ENCODE measurements at regions not wholly inside any gene's neighbourhood (a gene's known extent, or its start where the extent isn't known, plus 50 kb on each side); places are given as distances from the start of the nearest gene placed in this dataset.

DNA sequence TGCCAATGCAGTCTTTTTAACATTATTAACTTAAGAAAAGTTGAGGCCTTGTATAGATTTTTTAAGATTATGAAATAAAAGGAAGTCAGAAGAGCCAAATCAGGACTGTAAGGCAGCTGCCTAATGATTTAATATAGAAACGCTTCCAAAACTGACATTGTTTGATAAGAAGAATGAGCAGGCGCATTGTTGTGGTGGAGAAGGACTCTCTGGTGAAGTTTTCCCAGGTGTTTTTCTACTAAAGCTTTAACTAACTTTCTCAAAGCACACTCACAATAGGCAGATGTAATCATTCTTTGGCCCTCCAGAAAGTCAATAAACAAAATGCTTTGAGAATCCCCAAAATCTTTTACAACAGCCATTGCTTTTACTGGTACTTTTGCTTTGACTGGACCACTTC lies 288.6 kb upstream of the FIGN start:
- TF ChIP-seq, protein P1, sequence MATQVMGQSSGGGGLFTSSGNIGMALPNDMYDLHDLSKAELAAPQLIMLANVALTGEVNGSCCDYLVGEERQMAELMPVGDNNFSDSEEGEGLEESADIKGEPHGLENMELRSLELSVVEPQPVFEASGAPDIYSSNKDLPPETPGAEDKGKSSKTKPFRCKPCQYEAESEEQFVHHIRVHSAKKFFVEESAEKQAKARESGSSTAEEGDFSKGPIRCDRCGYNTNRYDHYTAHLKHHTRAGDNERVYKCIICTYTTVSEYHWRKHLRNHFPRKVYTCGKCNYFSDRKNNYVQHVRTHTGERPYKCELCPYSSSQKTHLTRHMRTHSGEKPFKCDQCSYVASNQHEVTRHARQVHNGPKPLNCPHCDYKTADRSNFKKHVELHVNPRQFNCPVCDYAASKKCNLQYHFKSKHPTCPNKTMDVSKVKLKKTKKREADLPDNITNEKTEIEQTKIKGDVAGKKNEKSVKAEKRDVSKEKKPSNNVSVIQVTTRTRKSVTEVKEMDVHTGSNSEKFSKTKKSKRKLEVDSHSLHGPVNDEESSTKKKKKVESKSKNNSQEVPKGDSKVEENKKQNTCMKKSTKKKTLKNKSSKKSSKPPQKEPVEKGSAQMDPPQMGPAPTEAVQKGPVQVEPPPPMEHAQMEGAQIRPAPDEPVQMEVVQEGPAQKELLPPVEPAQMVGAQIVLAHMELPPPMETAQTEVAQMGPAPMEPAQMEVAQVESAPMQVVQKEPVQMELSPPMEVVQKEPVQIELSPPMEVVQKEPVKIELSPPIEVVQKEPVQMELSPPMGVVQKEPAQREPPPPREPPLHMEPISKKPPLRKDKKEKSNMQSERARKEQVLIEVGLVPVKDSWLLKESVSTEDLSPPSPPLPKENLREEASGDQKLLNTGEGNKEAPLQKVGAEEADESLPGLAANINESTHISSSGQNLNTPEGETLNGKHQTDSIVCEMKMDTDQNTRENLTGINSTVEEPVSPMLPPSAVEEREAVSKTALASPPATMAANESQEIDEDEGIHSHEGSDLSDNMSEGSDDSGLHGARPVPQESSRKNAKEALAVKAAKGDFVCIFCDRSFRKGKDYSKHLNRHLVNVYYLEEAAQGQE (IDR thresholded peaks at IDR 0.05; ENCODE audit: low read depth): no peak
- TF ChIP-seq YY1 (IDR thresholded peaks at IDR 0.05; ENCODE audit: low read depth) (no peak), CEBPB (IDR thresholded peaks at IDR 0.05) (no peak), TCF12 (IDR thresholded peaks at IDR 0.05; ENCODE audit: low read depth) (no peak), TAF1 (IDR thresholded peaks at IDR 0.05; ENCODE audit: low read depth) (no peak), NFIC (IDR thresholded peaks at IDR 0.05) (no peak), FOXM1 (IDR thresholded peaks at IDR 0.05; ENCODE audit: borderline replicate concordance, low read depth) (no peak), ZBTB7A (IDR thresholded peaks at IDR 0.05; ENCODE audit: low read depth) (no peak), EGR1 (IDR thresholded peaks at IDR 0.05) (no peak), CREB1 (IDR thresholded peaks at IDR 0.05; ENCODE audit: low read depth) (no peak), MAX (IDR thresholded peaks at IDR 0.05) (no peak)
- TF ChIP-seq, protein P2, sequence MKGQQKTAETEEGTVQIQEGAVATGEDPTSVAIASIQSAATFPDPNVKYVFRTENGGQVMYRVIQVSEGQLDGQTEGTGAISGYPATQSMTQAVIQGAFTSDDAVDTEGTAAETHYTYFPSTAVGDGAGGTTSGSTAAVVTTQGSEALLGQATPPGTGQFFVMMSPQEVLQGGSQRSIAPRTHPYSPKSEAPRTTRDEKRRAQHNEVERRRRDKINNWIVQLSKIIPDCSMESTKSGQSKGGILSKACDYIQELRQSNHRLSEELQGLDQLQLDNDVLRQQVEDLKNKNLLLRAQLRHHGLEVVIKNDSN (IDR thresholded peaks at IDR 0.05): no peak

GRCh38 chr2:164023896-164024295 lies 288.1 kb upstream of the FIGN start:
- no peak for TF ChIP-seq NFIC (IDR thresholded peaks at IDR 0.05)

GRCh38 chr2:164015328-164016123 lies 279.7 kb upstream of the FIGN start:
- TF ChIP-seq, protein P2 (IDR thresholded peaks at IDR 0.05): peak; percentile 58
- TF ChIP-seq ZBTB7A (IDR thresholded peaks at IDR 0.05; ENCODE audit: low read depth) (peak; percentile 31; the same call in 1 of the 2 replicates), TCF12 (IDR thresholded peaks at IDR 0.05; ENCODE audit: low read depth) (peak; percentile 98), TEAD4 (IDR thresholded peaks at IDR 0.05) (peak; percentile 95), EP300 (IDR thresholded peaks at IDR 0.05; ENCODE audit: borderline replicate concordance) (peak; percentile 99), TAF1 (IDR thresholded peaks at IDR 0.05; ENCODE audit: low read depth) (peak; percentile 16; the same call in 1 of the 2 replicates), CREB1 (IDR thresholded peaks at IDR 0.05; ENCODE audit: low read depth) (no peak), MAX (IDR thresholded peaks at IDR 0.05) (peak; percentile 47), CEBPB (IDR thresholded peaks at IDR 0.05) (peak; percentile 61), NFIC (IDR thresholded peaks at IDR 0.05) (peak; percentile 97), FOXM1 (IDR thresholded peaks at IDR 0.05; ENCODE audit: borderline replicate concordance, low read depth) (peak; percentile 96), YY1 (IDR thresholded peaks at IDR 0.05; ENCODE audit: low read depth) (peak; percentile 54; the same call in 1 of the 2 replicates), RAD21 (IDR thresholded peaks at IDR 0.05; ENCODE audit: low read depth) (peak; percentile 35; the same call in 1 of the 2 replicates), EGR1 (IDR thresholded peaks at IDR 0.05) (peak; percentile 94)
- TF ChIP-seq, protein P1 (IDR thresholded peaks at IDR 0.05; ENCODE audit: low read depth): no peak; the same call in 1 of the 2 replicates

- TF ChIP-seq ZBTB7A (IDR thresholded peaks at IDR 0.05; ENCODE audit: low read depth): no peak
Observed at GRCh38 chr2:164014791-164015190, 279.0 kb upstream of the FIGN start.

GRCh38 chr2:164014068-164014731 lies 278.4 kb upstream of the FIGN start:
- TF ChIP-seq ZBTB7A (IDR thresholded peaks at IDR 0.05; ENCODE audit: low read depth) (no peak), NFIC (IDR thresholded peaks at IDR 0.05) (no peak), RAD21 (IDR thresholded peaks at IDR 0.05; ENCODE audit: low read depth) (no peak), CREB1 (IDR thresholded peaks at IDR 0.05; ENCODE audit: low read depth) (no peak), TAF1 (IDR thresholded peaks at IDR 0.05; ENCODE audit: low read depth) (no peak), CEBPB (IDR thresholded peaks at IDR 0.05) (no peak), EGR1 (IDR thresholded peaks at IDR 0.05) (no peak), TCF12 (IDR thresholded peaks at IDR 0.05; ENCODE audit: low read depth) (no peak), YY1 (IDR thresholded peaks at IDR 0.05; ENCODE audit: low read depth) (no peak), MAX (IDR thresholded peaks at IDR 0.05) (no peak), TEAD4 (IDR thresholded peaks at IDR 0.05) (no peak), EP300 (IDR thresholded peaks at IDR 0.05; ENCODE audit: borderline replicate concordance) (no peak; the same call in 1 of the 2 replicates), FOXM1 (IDR thresholded peaks at IDR 0.05; ENCODE audit: borderline replicate concordance, low read depth) (no peak; the same call in 1 of the 2 replicates)
- TF ChIP-seq, protein P2 (IDR thresholded peaks at IDR 0.05): no peak
- TF ChIP-seq, protein P1 (IDR thresholded peaks at IDR 0.05; ENCODE audit: low read depth): no peak

Data from Ishikawa (cell line).